H1 (cell line): ENCODE measurements at regions not wholly inside any gene's neighbourhood (a gene's known extent, or its start where the extent isn't known, plus 50 kb on each side); places are given as distances from the start of the nearest gene placed in this dataset.

Experiments used
- CTCF ChIA-PET: fragments of 300-600 bp; sonication (Branson Sonifier 250); formaldehyde crosslinking; loops from one replicate; lab custom pipeline; 2021; ENCODE audit not compliant: partially characterized antibody; lab: Charles Lee
- POLR2A ChIA-PET: fragments of 300-600 bp; sonication (Branson Sonifier 250); formaldehyde crosslinking; loops from one replicate; lab custom pipeline; 2021; ENCODE audit warnings: inconsistent platforms; ENCODE audit not compliant: partially characterized antibody; lab: Charles Lee
- DNase-seq, 2 experiments: peaks; one replicate each; pipeline versions ENCODE4 v3.0.0 to v3.0.0-alpha.2; 2010 to 2022; ENCODE audit warnings: low spot score in 2 of 2, low read depth in 1 of 2, mixed read lengths in 1 of 2
- FAIRE-seq: peaks from 2 replicates; lab custom pipeline; 2011; peaks lifted over from hg19 to GRCh38; lab: Jason Lieb, UNC
- H2AFZ ChIP-seq: 2 replicates; pipeline ENCODE4 v1.8.1; 2012; ENCODE audit warnings: low read length, inconsistent platforms
- H2AK5ac ChIP-seq: 2 replicates; pipeline ENCODE4 v1.6.1; 2013; ENCODE audit warnings: low read depth, low read length
- H2BK120ac ChIP-seq: replicated peaks from 2 replicates; pipeline ENCODE3; 2013; ENCODE audit warnings: low read depth, low read length, inconsistent platforms
- H2BK12ac ChIP-seq: 2 replicates; pipeline ENCODE4 v1.6.1; 2013; ENCODE audit warnings: low read depth, low read length
- H2BK15ac ChIP-seq: 2 replicates; pipeline ENCODE4 v1.6.1; 2013; ENCODE audit warnings: low read length
- H2BK20ac ChIP-seq: 2 replicates; pipeline ENCODE4 v1.6.1; 2013; ENCODE audit warnings: low read length
- H2BK5ac ChIP-seq: 2 replicates; pipeline ENCODE4 v1.6.1; 2013; ENCODE audit warnings: low read depth, low read length
- H3K14ac ChIP-seq: 2 replicates; pipeline ENCODE4 v1.6.1; 2013; ENCODE audit warnings: inconsistent platforms; ENCODE audit not compliant: insufficient read length
- H3K18ac ChIP-seq: 2 replicates; pipeline ENCODE4 v1.6.1; 2013; ENCODE audit warnings: low read length; ENCODE audit errors: extremely low read depth
- H3K23ac ChIP-seq: 2 replicates; pipeline ENCODE4 v1.6.1; 2013; ENCODE audit warnings: inconsistent platforms; ENCODE audit not compliant: insufficient read length
- H3K23me2 ChIP-seq: 2 replicates; pipeline ENCODE4 v1.6.1; 2013; ENCODE audit warnings: low read depth, low read length
- H3K27ac ChIP-seq: 2 replicates; pipeline ENCODE4 v1.6.1; 2011; ENCODE audit warnings: low read depth, low read length, inconsistent platforms
- H3K27me3 ChIP-seq, 4 experiments: replicated peaks in 1 of 4; 1 replicate in 1 of 4; 2 replicates in 3 of 4; pipeline versions ENCODE4 v1.6.1 to v1.8.1; 2011 to 2013; ENCODE audit warnings: low read length in 3 of 4, mild to moderate bottlenecking in 3 of 4, inconsistent platforms in 2 of 4, mixed read lengths in 2 of 4, moderate library complexity in 1 of 4; ENCODE audit not compliant: control insufficient read depth in 3 of 4, insufficient read depth in 3 of 4; ENCODE audit errors: extremely low read depth in 1 of 4
- H3K36me3 ChIP-seq, 4 experiments: 2 replicates each; pipeline versions ENCODE4 v1.6.1 to v1.8.1; 2011 to 2013; ENCODE audit warnings: mild to moderate bottlenecking in 4 of 4, low read length in 3 of 4, moderate library complexity in 2 of 4, control low read depth in 1 of 4, inconsistent platforms in 1 of 4; ENCODE audit not compliant: insufficient read depth in 4 of 4, control insufficient read depth in 2 of 4
- H3K4ac ChIP-seq: replicated peaks from 2 replicates; pipeline ENCODE3; 2013; ENCODE audit warnings: low read length, low read depth, mixed read lengths, inconsistent platforms; ENCODE audit not compliant: insufficient read length
- H3K4me1 ChIP-seq, 4 experiments: replicated peaks in 1 of 4; 1 replicate in 1 of 4; 2 replicates in 3 of 4; pipeline versions ENCODE4 v1.6.1 to v1.8.1; 2011 to 2013; ENCODE audit warnings: low read length in 3 of 4, inconsistent platforms in 2 of 4, mixed read lengths in 1 of 4; ENCODE audit not compliant: insufficient read depth in 4 of 4, control insufficient read depth in 3 of 4
- H3K4me2 ChIP-seq, 2 experiments: 2 replicates each; pipeline versions ENCODE4 v1.6.1 to v1.8.1; 2011 to 2013; ENCODE audit warnings: low read depth in 2 of 2, low read length in 2 of 2, control low read depth in 1 of 2, inconsistent platforms in 1 of 2, mild to moderate bottlenecking in 1 of 2; ENCODE audit not compliant: insufficient read depth in 1 of 2
- H3K4me3 ChIP-seq, 4 experiments: fragments of 200-600, 300-600 bp in 1 of 4; sonication (generic), shearing (Covaris generic), sonication (Bioruptor Twin) in 1 of 4; 2 replicates each; pipeline versions ENCODE4 v1.5.1 to v1.8.1; 2011 to 2016; ENCODE audit warnings: low read length in 4 of 4, low read depth in 3 of 4, control low read depth in 2 of 4, inconsistent platforms in 2 of 4, mild to moderate bottlenecking in 2 of 4, mixed read lengths in 1 of 4, moderate library complexity in 1 of 4; ENCODE audit not compliant: insufficient read depth in 2 of 4; ENCODE audit errors: extremely low read depth in 1 of 4
- H3K56ac ChIP-seq: replicated peaks from 2 replicates; pipeline ENCODE3; 2013; ENCODE audit warnings: low read depth, mild to moderate bottlenecking, mixed read lengths, low read length, inconsistent platforms; ENCODE audit not compliant: insufficient read length
- H3K79me1 ChIP-seq: 2 replicates; pipeline ENCODE4 v1.6.1; 2013; ENCODE audit warnings: low read depth, low read length, control low read depth
- H3K79me2 ChIP-seq, 2 experiments: 2 replicates each; pipeline versions ENCODE4 v1.6.1 to v1.8.1; 2012 to 2013; ENCODE audit warnings: low read length in 2 of 2, mild to moderate bottlenecking in 2 of 2, inconsistent platforms in 1 of 2; ENCODE audit not compliant: insufficient read depth in 2 of 2, control insufficient read depth in 1 of 2
- H3K9ac ChIP-seq, 4 experiments: replicated peaks in 1 of 4; 1 replicate in 1 of 4; 2 replicates in 3 of 4; pipeline versions ENCODE4 v1.6.1 to v1.8.1; 2011 to 2013; ENCODE audit warnings: low read depth in 3 of 4, low read length in 3 of 4, control low read depth in 2 of 4, mild to moderate bottlenecking in 2 of 4, moderate library complexity in 2 of 4, inconsistent platforms in 1 of 4; ENCODE audit errors: extremely low read depth in 1 of 4
- H3K9me3 ChIP-seq, 2 experiments: 2 replicates each; pipeline versions ENCODE4 v1.6.1 to v1.8.1; 2012 to 2013; ENCODE audit warnings: mild to moderate bottlenecking in 2 of 2, moderate library complexity in 2 of 2, control low read depth in 1 of 2, inconsistent platforms in 1 of 2, low read depth in 1 of 2, low read length in 1 of 2, mixed read lengths in 1 of 2; ENCODE audit not compliant: insufficient read depth in 2 of 2
- H4K20me1 ChIP-seq, 2 experiments: replicated peaks in 1 of 2; 2 replicates each; pipeline versions ENCODE3 to v1.8.1; 2011 to 2013; ENCODE audit warnings: inconsistent platforms in 2 of 2, low read length in 2 of 2, mild to moderate bottlenecking in 1 of 2; ENCODE audit not compliant: insufficient read depth in 2 of 2, control insufficient read depth in 1 of 2
- H4K5ac ChIP-seq: 2 replicates; pipeline ENCODE4 v1.6.1; 2013; ENCODE audit warnings: low read length, low read depth, mixed read lengths, inconsistent platforms; ENCODE audit not compliant: insufficient read length
- H4K8ac ChIP-seq: 2 replicates; pipeline ENCODE4 v1.8.0; 2013; ENCODE audit warnings: mild to moderate bottlenecking, moderate library complexity, low read length, inconsistent platforms; ENCODE audit not compliant: insufficient read depth; ENCODE audit errors: extremely low read depth
- H4K91ac ChIP-seq: replicated peaks from 2 replicates; pipeline ENCODE3; 2013; ENCODE audit warnings: low read length, mixed read lengths, inconsistent platforms; ENCODE audit not compliant: insufficient read length
- CHD1 ChIP-seq: IDR thresholded peaks from 2 replicates; pipeline ENCODE4 v1.6.1; 2012; ENCODE audit warnings: low read depth, low read length, improper control_type of control experiment
- CHD2 ChIP-seq: IDR thresholded peaks from 2 replicates; pipeline ENCODE4 v1.6.1; 2012; ENCODE audit warnings: low read length, improper control_type of control experiment
- EGR1 ChIP-seq: IDR thresholded peaks from 2 replicates; pipeline ENCODE4 v1.6.1; 2011; ENCODE audit warnings: low read depth, low read length, borderline replicate concordance
- EZH2 ChIP-seq: fragments of 200-600 bp; sonication (generic); IDR thresholded peaks from 2 replicates; pipeline ENCODE4 v1.7.1; 2012; ENCODE audit warnings: low read depth, mild to moderate bottlenecking, moderate library complexity, low read length, inconsistent platforms; ENCODE audit not compliant: severe bottlenecking
- GABPA ChIP-seq: IDR thresholded peaks from 2 replicates; pipeline ENCODE4 v1.6.1; 2011; ENCODE audit warnings: mild to moderate bottlenecking, low read length, moderate library complexity, borderline replicate concordance; ENCODE audit not compliant: insufficient read depth
- HDAC6 ChIP-seq: IDR thresholded peaks from one replicate; pipeline ENCODE4 v1.7.1; 2012; ENCODE audit warnings: low read depth, mild to moderate bottlenecking, inconsistent platforms, low read length, moderate library complexity
- KDM5A ChIP-seq: fragments of 200-600 bp; IDR thresholded peaks from 2 replicates; pipeline ENCODE4 v1.7.1; 2012; ENCODE audit warnings: mild to moderate bottlenecking, low read length, inconsistent platforms, mixed read lengths
- MAX ChIP-seq: IDR thresholded peaks from 2 replicates; pipeline ENCODE4 v1.6.1; 2012; ENCODE audit warnings: inconsistent platforms
- RBBP5 ChIP-seq: IDR thresholded peaks from 2 replicates; pipeline ENCODE4 v1.7.1; 2012; ENCODE audit warnings: low read depth, mild to moderate bottlenecking, inconsistent platforms, low read length, moderate library complexity, borderline replicate concordance
- SUZ12 ChIP-seq: fragments of 200-600 bp; sonication (generic); IDR thresholded peaks from 2 replicates; pipeline ENCODE4 v1.6.1; 2012; ENCODE audit warnings: mild to moderate bottlenecking, inconsistent platforms, low read length, moderate library complexity, mixed read lengths
- WGBS, 2 experiments: shearing (Covaris generic) in 1 of 2; methylation state at CpG; one replicate each; pipeline versions ENCODE4 v1.1.6 to v1.1.7; 2013 to 2015; ENCODE audit warnings: low lambda C conversion rate in 2 of 2, mixed read lengths in 2 of 2, inconsistent platforms in 1 of 2, low coverage in 1 of 2, missing lambda C conversion rate in 1 of 2; ENCODE audit not compliant: insufficient replicate concordance in 2 of 2, insufficient coverage in 1 of 2, insufficient read length in 1 of 2; ENCODE audit errors: extremely low coverage in 1 of 2, missing lambda C conversion rate in 1 of 2; 5-methylcytosine and 5-hydroxymethylcytosine counted together
- TF ChIP-seq, protein P1 (sequence below), 3 experiments: IDR thresholded peaks; 1 replicate in 2 of 3; 2 replicates in 1 of 3; pipeline versions ENCODE4 v1.5.1 to v1.6.1; 2011; ENCODE audit warnings: low read length in 3 of 3, mild to moderate bottlenecking in 3 of 3, inconsistent platforms in 2 of 3, low read depth in 1 of 3, moderate library complexity in 1 of 3; ENCODE audit not compliant: insufficient read depth in 1 of 3; ENCODE audit errors: control extremely low read depth in 1 of 3

- H3K14ac ChIP-seq, result no peak overlapping the region
- H3K27ac ChIP-seq, result no peak overlapping the region
- peaks cover 0 to 2% (median under 1%) of the 10 kb centered on the region in 4 experiments; a peak in 5 of 7 replicates for H3K27me3 ChIP-seq
- no peak overlapping the region for H2BK15ac ChIP-seq
- no peaks in the 10 kb centered on the region for H3K79me2 ChIP-seq
- H3K23ac ChIP-seq, result no peak overlapping the region
- no peak overlapping the region for H3K56ac ChIP-seq
- H4K91ac ChIP-seq, result no peak overlapping the region
- no peaks in the 10 kb centered on the region for H3K36me3 ChIP-seq
- H2BK5ac ChIP-seq, result no peak overlapping the region
- no peak overlapping the region for H3K4me3 ChIP-seq
- no peak overlapping the region for H2BK12ac ChIP-seq
- no peaks in the 10 kb centered on the region for H3K79me1 ChIP-seq
- H3K23me2 ChIP-seq, result no peaks in the 10 kb centered on the region
- FAIRE-seq (no peak), DNase-seq (no peak)
- H4K8ac ChIP-seq, result no peak overlapping the region
- H3K4ac ChIP-seq, result no peak overlapping the region
- ChIA-PET POLR2A (no interaction called here), CTCF (interaction anchor here (3.1 kb wide), 1 partner anchor 15 kb away, joined by 15 read pairs; no protein-coding TSS in a partner anchor)
- no peak overlapping the region for H2BK120ac ChIP-seq
- no peaks in the 10 kb centered on the region for H3K9me3 ChIP-seq
- H4K5ac ChIP-seq, result no peak overlapping the region
- H3K18ac ChIP-seq, result no peak overlapping the region
- no peak overlapping the region for H2AFZ ChIP-seq
- H3K9ac ChIP-seq, result no peak overlapping the region
- no peak overlapping the region for H3K4me2 ChIP-seq
- no peaks in the 10 kb centered on the region for H4K20me1 ChIP-seq
- TF ChIP-seq GABPA, result no peak
- TF ChIP-seq RBBP5, result no peak
- TF ChIP-seq CHD2, result no peak
- no peak for TF ChIP-seq CHD1
- no peak for TF ChIP-seq MAX
- TF ChIP-seq, protein P1, sequence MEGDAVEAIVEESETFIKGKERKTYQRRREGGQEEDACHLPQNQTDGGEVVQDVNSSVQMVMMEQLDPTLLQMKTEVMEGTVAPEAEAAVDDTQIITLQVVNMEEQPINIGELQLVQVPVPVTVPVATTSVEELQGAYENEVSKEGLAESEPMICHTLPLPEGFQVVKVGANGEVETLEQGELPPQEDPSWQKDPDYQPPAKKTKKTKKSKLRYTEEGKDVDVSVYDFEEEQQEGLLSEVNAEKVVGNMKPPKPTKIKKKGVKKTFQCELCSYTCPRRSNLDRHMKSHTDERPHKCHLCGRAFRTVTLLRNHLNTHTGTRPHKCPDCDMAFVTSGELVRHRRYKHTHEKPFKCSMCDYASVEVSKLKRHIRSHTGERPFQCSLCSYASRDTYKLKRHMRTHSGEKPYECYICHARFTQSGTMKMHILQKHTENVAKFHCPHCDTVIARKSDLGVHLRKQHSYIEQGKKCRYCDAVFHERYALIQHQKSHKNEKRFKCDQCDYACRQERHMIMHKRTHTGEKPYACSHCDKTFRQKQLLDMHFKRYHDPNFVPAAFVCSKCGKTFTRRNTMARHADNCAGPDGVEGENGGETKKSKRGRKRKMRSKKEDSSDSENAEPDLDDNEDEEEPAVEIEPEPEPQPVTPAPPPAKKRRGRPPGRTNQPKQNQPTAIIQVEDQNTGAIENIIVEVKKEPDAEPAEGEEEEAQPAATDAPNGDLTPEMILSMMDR (IDR thresholded peaks at IDR 0.05; ENCODE audit: control extremely low read depth in 1 of 3, insufficient read depth in 1 of 3, low read depth in 1 of 3, low read length in 3 of 3), result no peak
- TF ChIP-seq SUZ12, result no peak
- no peak for TF ChIP-seq KDM5A
- no peak for TF ChIP-seq HDAC6
- no peak for TF ChIP-seq EZH2
- TF ChIP-seq EGR1, result no peak
- TF ChIP-seq, all 59 proteins: peak for 0
- Histone ChIP-seq H2BK20ac (no peak overlapping the region), H3K4me1 (no peaks in the 10 kb centered on the region; a peak in 1 of 7 replicates), H2AK5ac (no peak overlapping the region)
- 72% methylated on average over 6 of the region's 6 CpGs; no CpG with 5 or more reads in 1 of the 2 experiments for WGBS, 2 experiments
Observed at GRCh38 chr18:11520536-11520935, 88.9 kb upstream of the SLC35G4 start.
